EL (cell line): ENCODE measurements at regions not wholly inside any gene's neighbourhood (a gene's known extent, or its start where the extent isn't known, plus 50 kb on each side); places are given as distances from the start of the nearest gene placed in this dataset.

Experiments used
- DNase-seq: peaks from one replicate; pipeline ENCODE4 v3.0.0-alpha.2; 2016

DNA sequence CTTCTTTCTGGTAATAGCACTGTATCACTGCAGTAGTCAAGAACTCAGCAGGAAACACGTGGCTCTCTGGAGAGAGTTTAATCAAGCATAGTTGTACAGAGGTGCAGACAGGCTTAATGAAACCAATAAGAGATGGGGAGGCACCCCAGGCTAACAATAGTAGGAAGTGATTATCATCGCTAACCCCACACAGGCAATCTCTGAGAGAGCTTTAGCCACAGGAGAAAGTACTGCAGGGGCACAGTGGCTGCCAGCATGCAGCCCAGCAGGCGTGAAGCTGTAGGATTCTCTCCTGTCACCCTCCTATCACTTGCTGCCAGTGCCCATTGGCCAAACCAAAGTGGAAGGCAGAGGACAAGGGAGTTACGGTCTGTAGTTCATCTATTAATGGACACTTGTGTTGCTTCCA is 450.0 kb upstream of the RASGEF1B start:
- DNase-seq = no peak

- DNase-seq = no peak
Observed at GRCh38 chr4:81919810-81920209, 448.1 kb upstream of the RASGEF1B start.

DNA sequence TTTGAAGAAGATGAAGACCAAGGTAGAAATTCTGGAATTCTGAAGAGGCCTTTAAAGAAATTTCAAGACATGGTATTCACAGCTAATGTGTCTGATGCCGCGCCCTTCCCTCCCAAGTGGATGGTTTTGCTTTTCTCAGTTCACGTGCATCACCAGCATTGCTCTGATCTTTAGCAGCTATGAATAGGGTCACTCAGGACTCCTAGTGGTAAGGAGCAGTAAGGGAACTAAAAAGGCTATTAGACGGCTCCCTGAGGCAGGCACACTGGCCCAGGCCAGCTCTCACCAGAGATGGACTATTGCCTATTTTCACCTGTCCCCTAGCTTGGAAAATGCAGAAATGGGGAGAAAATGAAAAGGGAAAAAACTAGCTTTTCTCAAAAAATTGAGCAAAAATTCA is 447.5 kb upstream of the RASGEF1B start:
- DNase-seq = peak; percentile 4

DNA sequence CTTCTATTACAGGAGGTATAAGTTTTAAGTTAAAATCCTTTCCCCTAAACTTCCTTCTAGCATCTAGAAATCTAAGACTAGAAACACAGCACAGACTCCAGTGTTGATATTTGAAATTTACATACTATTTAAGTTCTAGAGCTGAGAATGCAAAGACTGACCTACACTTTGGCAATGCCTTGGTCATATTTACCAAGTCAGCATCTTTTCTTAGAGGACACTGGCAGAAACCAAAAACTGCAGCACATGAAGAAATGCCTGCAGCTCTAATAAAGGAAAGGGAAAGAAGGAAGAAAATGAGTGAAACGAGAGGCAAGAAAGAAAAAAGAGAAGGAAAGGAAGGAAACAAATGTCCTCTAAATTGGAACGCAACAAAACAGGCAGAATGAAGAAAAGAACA is 443.7 kb upstream of the RASGEF1B start:
- no peak for DNase-seq

DNA sequence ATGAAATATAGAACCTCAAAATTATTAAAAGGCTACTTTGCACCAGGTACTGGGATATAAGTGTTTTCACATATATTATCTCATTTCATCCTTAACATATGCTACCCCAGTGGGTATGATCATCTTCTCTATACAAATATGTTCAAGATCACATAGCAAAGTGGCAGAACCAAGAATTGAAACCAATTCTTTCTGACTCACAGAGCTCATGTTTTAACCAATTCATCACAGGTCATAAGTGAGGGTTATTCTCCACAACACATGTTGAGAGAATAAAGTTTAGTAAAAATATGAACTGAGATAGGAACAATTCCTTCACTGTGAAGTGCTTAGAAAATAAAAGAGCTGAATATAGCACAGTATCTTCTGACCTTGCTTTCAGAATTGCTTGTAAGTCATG is 442.9 kb upstream of the RASGEF1B start:
- DNase-seq = no peak

DNA sequence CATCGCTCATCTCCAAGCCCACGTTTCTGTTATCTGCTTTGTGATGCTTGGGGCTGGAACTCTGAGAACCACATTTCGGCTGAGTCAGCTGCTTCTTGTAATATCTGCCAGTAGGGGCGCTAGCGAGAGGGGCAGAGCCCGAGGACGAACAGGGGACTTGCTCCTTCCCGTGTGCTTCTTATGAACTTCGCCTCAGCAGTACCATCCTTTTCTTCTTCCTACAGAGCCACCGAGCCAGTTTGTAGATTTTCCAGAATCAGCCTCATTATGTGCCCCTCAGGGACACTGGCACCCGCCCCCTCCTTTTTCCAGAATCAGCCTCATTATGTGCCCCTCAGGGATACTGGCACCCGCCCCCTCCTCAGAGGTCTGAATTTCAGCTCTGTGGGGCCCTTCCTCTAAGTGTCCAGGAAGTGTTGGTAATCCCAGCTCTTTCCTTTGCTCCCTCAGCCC is 441.7 kb upstream of the RASGEF1B start:
- DNase-seq = peak; percentile 59

DNA sequence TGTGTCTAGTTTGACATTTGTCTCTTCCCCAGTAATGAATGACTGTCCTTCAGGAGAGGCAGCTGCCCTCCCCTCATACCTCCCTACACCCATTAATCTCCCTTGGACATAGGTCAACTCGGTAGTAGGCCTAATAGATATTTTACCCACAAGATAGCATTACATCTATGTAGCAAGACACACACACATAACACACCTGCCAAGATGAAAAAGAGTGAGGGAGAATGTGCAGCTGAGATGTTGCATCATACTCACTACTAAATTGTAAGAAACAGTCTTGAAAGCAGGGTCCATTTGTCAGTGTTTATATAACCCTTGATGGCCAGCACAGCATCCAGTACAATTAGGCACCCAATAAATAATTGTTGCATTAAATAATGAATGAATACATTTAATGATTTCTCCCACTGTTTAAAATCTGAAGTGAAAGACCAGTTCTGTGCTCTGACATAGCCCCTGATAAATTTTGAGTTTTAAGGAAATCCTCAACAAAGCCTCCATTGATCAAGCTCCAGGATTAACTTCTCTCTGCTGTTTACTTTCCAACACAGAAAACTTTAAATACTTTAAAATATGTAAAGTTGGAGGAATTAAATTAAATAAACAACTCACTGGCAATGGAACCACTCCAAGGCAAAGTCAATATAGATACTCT is 440.8 kb upstream of the RASGEF1B start:
- no peak for DNase-seq

DNA sequence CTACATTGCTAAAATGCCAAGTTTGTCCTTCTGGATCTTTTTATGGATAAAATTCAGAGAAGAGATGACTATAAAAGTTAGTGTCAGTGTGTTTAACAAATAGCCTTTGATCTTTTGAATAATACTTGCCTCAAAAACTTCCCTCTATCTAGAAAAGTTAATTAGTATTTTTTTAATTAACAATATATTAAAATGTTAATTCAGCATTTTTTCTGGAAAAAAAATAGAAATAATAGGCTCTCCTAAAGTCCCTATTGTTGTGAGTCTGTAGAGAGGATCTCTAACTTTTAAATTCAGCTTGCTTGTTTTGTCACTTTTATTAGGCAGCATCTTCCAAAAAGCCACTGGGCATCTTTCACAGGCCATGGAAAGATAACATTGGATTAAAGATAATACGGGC is 435.2 kb upstream of the RASGEF1B start:
- no peak for DNase-seq

GRCh38 chr4:81905971-81906370 is 434.3 kb upstream of the RASGEF1B start:
- DNase-seq = no peak

DNA sequence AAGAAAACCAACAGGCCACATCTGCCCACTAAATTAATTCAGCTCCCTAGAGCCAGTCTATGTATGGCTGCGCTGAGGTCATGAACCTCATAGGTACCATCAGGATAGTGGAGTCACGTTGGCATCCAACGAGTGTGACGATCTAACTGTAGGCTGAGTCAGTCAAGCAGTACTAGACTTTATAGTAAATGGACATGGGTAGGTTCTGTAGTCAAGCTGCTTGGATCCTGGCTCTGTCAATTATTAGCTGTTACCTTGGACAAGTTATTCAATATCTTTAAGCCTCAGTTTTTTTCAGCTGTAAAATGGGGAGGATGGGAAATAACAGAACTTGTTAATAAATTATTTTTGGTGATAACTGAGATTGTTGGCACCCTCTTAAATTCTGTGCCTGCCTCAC is 432.4 kb upstream of the RASGEF1B start:
- no peak for DNase-seq

DNA sequence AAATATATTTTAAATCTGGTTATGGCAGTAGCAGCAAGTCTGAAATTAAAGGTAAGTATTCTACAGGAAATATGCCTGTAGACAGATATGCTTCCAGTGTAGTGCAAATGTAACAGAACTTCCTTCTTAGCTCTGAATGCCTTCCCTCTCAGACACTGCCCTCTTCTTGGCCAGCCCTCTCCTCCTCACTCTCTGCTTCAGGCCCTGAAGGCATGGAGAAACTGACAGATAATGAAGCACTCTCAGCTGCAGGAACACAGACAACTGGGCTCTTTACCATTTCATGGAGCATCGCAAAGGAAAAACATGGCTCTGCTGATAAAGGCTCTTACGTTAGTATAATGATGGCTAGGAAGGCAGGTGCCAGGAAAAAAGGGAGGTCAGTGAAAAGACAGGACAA is 431.5 kb upstream of the RASGEF1B start:
- DNase-seq = no peak

DNA sequence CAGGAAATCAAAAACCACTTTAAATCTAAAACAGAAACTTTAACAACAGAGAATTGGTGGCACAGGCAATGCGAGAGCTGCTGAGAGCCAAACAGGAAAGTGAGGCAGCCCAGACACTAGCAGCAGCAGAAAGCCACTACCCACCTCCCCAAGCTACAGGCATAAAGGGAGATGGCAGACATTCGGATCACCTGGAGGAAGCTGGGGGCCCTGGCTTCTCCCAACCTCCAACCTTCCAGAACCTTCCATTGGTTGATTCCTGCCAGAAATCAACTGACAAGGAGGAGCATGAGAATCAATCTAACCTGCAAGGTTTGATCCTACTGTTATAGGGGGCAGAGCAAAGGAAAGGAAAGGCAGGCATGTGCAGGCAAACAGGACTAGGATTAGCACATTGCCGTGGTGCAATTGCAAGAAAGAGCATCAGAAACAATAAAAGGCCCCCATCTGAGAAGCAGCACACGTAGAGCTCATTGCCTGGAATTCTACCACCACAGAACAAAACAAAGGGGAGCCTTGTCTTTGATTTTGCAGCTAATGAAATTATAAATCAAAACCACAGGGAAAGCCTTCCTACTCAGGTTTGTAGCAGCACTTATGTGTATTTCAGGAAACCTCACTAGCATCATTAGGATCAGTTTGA is 427.3 kb upstream of the RASGEF1B start:
- no peak for DNase-seq

GRCh38 chr4:81896936-81897335 is 425.2 kb upstream of the RASGEF1B start:
- no peak for DNase-seq

DNA sequence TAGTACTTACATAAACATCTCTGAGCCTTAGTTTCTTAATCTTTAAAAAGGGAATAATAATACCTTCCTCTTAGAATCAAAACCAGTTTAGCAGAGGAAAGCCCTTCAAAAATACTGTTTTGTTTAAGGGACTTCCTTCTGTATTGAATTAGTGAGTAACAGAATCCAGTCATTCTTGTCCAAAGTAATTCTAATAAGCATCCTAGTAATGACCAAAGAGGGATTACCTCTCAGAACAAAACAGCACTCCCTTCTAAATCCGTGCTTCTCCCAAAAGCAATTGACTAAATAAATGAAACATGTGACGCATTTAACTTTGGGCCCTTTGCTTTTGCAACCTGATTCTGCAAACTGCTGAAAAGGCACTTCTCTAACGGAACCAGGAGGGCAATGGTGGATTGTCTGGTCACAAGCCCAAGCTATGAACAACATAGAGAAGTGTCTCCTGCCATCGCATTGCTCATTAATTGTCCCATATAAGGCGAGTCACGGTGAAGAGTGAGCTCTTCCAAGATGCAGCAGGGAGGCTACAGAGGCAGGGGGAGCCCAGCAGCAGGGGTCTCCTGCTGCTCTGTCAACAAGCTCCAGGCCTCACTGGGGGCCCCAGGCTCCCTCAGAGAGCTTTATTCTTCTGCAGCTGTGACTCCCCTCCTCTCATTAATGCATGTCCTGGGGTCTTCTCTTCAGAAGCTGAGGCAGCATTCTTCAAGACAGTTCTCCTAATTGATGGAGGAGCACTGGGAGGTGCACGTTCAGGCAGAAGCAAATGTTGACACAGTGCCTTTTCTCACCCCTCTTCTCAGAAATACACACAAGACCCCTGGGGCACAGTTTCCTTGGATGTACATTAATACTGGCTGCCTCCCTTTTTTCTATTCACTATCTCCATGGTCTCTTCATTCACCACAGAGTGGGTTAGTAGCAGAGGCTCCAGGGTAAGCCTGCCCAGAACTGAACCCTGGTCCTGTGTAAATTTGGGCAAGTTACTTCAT is 419.6 kb upstream of the RASGEF1B start:
- no peak for DNase-seq

GRCh38 chr4:81884986-81885385 is 413.3 kb upstream of the RASGEF1B start:
- no peak for DNase-seq

DNA sequence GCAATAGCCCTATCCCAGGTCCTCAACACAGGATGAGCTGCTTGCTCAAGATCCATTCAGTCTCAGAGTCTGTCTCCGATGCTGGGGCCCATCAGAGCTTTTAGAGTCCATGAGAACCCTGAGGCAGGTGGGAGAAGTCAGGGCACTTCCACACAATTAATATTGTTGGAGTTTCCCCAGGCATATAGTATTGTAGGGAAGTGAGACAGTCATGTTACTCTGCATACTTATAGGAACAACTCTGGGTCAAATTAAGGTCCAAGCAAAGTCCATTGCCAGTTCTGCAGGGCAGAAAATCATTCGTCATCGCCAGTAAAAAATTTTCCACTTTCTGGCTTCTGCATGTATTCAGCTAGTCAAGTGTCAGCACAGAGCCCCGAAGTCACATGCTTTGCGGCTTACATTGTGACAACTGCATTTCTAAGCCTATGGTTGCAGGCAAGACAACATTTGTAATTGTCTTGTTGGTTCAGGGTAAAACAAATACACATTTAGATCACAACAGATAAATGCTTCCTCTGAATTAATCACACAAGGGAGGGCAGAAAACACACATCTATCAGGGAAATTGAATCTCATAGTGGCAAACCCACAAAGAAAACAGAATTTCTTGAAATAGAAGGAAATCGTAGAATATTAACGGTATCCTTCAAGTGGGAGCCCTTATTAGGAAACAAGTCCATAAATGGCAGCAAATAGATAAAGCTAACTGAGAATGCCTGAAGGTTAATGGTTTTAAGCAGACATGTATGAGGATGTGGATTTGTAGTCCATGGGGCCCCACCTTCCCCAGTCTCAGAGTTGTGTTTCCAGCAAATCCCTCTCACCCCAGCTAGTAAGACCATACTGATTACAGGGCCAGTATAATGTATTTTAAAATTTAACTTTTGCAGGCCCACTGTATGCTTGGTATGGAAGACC is 412.1 kb upstream of the RASGEF1B start:
- no peak for DNase-seq

DNA sequence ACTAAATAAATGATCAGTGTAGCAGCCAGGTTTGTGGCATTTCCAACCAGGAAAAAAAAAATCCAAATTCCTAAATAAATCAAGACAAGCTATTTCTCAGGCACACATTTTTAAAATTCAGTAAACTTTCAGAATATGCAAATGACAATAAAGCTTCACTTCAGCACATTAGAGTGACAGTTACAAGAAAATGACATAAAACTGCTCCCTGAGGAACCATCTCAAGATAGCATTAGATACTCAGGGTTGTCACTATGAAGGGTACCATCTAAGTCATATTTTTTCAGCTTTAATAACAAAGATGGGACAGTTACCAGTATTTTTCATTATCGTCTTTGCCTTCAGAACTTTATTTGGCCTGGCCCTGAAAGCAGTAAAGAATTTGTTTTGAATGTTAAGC is 411.3 kb upstream of the RASGEF1B start:
- DNase-seq = no peak

DNA sequence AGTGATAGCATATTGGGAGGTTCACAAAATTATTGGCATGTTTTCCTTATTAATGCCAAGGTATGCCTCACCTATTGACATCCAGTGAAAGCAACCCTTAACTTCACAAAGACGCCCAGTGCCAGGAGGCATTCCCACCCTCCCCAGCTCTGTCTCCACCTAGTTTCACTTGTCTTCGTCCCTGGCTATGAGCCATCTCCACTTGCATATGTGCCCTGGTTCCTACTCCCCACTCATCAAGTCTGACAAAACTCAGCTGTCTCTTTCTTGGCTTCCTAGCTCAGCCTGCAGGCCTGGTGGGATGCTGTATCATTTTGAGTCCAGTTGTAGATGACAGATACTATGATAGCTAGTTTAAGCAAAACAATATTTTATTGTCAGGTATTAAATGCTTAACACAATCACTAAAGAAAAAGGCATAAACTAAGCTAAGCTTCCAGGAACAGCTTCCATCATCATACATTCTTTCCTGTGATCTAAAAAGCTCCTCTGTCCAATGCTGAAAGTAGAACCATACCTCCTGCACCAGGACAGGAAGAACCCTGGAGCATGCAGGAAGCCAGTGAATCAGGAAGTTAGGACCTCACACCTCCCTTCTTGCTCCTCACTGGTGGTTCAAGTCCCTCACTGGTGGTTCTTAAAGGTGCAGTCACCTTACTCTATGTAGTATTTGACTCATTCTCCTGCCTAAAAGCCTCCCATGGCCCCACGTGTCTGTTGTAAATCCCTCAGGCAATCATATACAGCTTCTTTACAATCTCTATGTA is 410.3 kb upstream of the RASGEF1B start:
- no peak for DNase-seq

GRCh38 chr4:81876106-81876505 is 404.4 kb upstream of the RASGEF1B start:
- DNase-seq = no peak

GRCh38 chr4:81874661-81875515 is 403.2 kb upstream of the RASGEF1B start:
- no peak for DNase-seq

DNA sequence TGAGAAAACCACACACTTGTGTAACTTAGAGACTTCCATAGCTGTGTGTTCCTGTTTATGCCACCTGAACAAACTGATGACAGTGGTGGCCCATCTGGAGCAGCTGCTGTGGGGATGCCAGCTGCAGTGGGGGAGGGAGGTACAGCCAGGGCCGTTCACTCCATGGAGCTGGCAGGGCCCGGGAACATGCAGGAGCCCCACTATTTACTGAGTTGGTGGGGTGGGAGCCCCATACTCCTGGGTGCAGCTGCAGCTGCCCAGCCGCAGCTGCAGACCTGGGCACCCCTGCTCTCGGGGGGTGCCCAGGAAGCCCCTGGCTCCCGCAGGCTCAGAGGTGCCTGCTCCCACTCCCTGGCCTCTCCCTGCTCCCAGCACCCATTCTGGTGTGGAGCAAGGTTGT is 398.6 kb upstream of the RASGEF1B start:
- no peak for DNase-seq
